Neural cell (in vitro differentiated cells): ENCODE measurements at regions not wholly inside any gene's neighbourhood (a gene's known extent, or its start where the extent isn't known, plus 50 kb on each side); places are given as distances from the start of the nearest gene placed in this dataset.

Source experiments
- H2AFZ ChIP-seq: fragments of 200-600, 300-800 bp; sonication (generic), shearing (Covaris generic); 2 replicates; pipeline ENCODE4 v1.6.0; 2014; ENCODE audit warnings: low read depth, mild to moderate bottlenecking, antibody characterized with exemption, low read length, moderate library complexity
- H3F3A ChIP-seq: fragments of 200-600 bp; shearing (Covaris generic); 2 replicates; pipeline ENCODE4 v1.6.1; 2016; ENCODE audit warnings: mild to moderate bottlenecking, moderate library complexity, mixed read lengths, antibody characterized with exemption, low read length; ENCODE audit not compliant: insufficient read depth, poor library complexity, severe bottlenecking
- H3K27ac ChIP-seq: fragments of 200-600, 300-800 bp; sonication (generic), shearing (Covaris generic); 2 replicates; pipeline ENCODE4 v1.5.1; 2014; ENCODE audit warnings: mild to moderate bottlenecking, low read length, moderate library complexity
- H3K27me3 ChIP-seq: fragments of 300-800, 200-600 bp; sonication (generic), shearing (Covaris generic); 2 replicates; pipeline ENCODE4 v1.6.0; 2014; ENCODE audit warnings: mild to moderate bottlenecking, low read depth, low read length, moderate library complexity; ENCODE audit not compliant: insufficient read depth
- H3K36me3 ChIP-seq: fragments of 300-800, 200-600 bp; sonication (generic), shearing (Covaris generic); 2 replicates; pipeline ENCODE4 v1.5.1; 2014; ENCODE audit warnings: mild to moderate bottlenecking, antibody characterized with exemption, low read length, moderate library complexity; ENCODE audit not compliant: insufficient read depth
- H3K4me2 ChIP-seq: fragments of 300-800, 200-600 bp; sonication (generic), shearing (Covaris generic); 2 replicates; pipeline ENCODE4 v1.6.0; 2014; ENCODE audit warnings: mild to moderate bottlenecking, low read length
- H3K4me3 ChIP-seq: fragments of 300-800, 200-600 bp; sonication (generic), shearing (Covaris generic); 2 replicates; pipeline ENCODE4 v1.5.1; 2014; ENCODE audit warnings: mild to moderate bottlenecking, low read length, moderate library complexity
- H3K79me2 ChIP-seq: fragments of 200-600 bp; shearing (Covaris generic); replicated peaks from 2 replicates; pipeline ENCODE4 v1.6.0; 2014; ENCODE audit warnings: mild to moderate bottlenecking, low read length, moderate library complexity; ENCODE audit not compliant: insufficient read depth
- H3K9ac ChIP-seq: fragments of 300-800, 200-600 bp; sonication (generic), shearing (Covaris generic); 2 replicates; pipeline ENCODE4 v1.6.1; 2016; ENCODE audit warnings: mild to moderate bottlenecking, low read length, mixed read lengths
- H3K9me2 ChIP-seq: fragments of 200-600 bp; shearing (Covaris generic); 2 replicates; pipeline ENCODE4 v1.6.1; 2016; ENCODE audit warnings: mild to moderate bottlenecking, low read length, mixed read lengths; ENCODE audit not compliant: insufficient read depth
- H3K9me3 ChIP-seq: fragments of 200-600, 300-800 bp; sonication (generic), shearing (Covaris generic); 2 replicates; pipeline ENCODE4 v1.6.1; 2016; ENCODE audit warnings: mild to moderate bottlenecking, mixed run types, low read length, moderate library complexity, mixed read lengths
- H4K20me1 ChIP-seq: fragments of 200-600 bp; shearing (Covaris generic); 2 replicates; pipeline ENCODE4 v1.6.1; 2016; ENCODE audit warnings: mild to moderate bottlenecking, mixed run types; ENCODE audit not compliant: insufficient read depth
- CTCF ChIP-seq: fragments of 450-650 bp; IDR thresholded peaks from 2 replicates; pipeline ENCODE4 v1.5.1; 2014; ENCODE audit warnings: antibody characterized with exemption, mild to moderate bottlenecking, moderate library complexity; ENCODE audit not compliant: poor library complexity, severe bottlenecking
- EP300 ChIP-seq: fragments of 450-650 bp; conservative IDR thresholded peaks from 2 replicates; pipeline ENCODE4 v1.6.1; 2014; ENCODE audit warnings: antibody characterized with exemption, mild to moderate bottlenecking, moderate library complexity; ENCODE audit not compliant: poor library complexity, severe bottlenecking
- EZH2 ChIP-seq: fragments of 200-600, 300-800 bp; shearing (Covaris generic), sonication (generic); IDR thresholded peaks from 2 replicates; pipeline ENCODE4 v1.6.1; 2014; ENCODE audit warnings: antibody characterized with exemption, low read length, borderline replicate concordance, mild to moderate bottlenecking; ENCODE audit not compliant: insufficient read depth, poor library complexity, severe bottlenecking
- MXI1 ChIP-seq: fragments of 450-650 bp; conservative IDR thresholded peaks from 2 replicates; pipeline ENCODE4 v1.6.1; 2014; ENCODE audit warnings: antibody characterized with exemption, mild to moderate bottlenecking; ENCODE audit not compliant: poor library complexity, severe bottlenecking
- POLR2AphosphoS5 ChIP-seq: IDR thresholded peaks from 2 replicates; pipeline ENCODE4 v1.6.1; 2012
- RAD21 ChIP-seq: fragments of 450-650 bp; conservative IDR thresholded peaks from 2 replicates; pipeline ENCODE4 v1.6.1; 2014; ENCODE audit warnings: antibody characterized with exemption, mild to moderate bottlenecking, moderate library complexity
- REST ChIP-seq: IDR thresholded peaks from 2 replicates; pipeline ENCODE4 v1.6.1; 2012; ENCODE audit warnings: borderline replicate concordance
- SMC3 ChIP-seq: fragments of 450-650 bp; conservative IDR thresholded peaks from 2 replicates; pipeline ENCODE4 v1.6.1; 2014; ENCODE audit warnings: antibody characterized with exemption, mild to moderate bottlenecking, moderate library complexity; ENCODE audit not compliant: poor library complexity
- TAF1 ChIP-seq: IDR thresholded peaks from 2 replicates; pipeline ENCODE4 v1.6.1; 2012; ENCODE audit warnings: low read depth

GRCh38 chr10:3895045-3895631, 110.1 kb upstream of the KLF6 start:
- no peak overlapping the region for H3K27ac ChIP-seq
- H3K4me2 ChIP-seq, result no peak overlapping the region
- H3K9me3 ChIP-seq, result no peaks in the 10 kb centered on the region
- no peaks in the 10 kb centered on the region for H3F3A ChIP-seq
- no peak overlapping the region for H3K4me3 ChIP-seq
- TF ChIP-seq TAF1 (no peak), CTCF (no peak), POLR2AphosphoS5 (no peak), MXI1 (no peak), SMC3 (no peak), RAD21 (no peak), EZH2 (no peak), REST (no peak), EP300 (no peak)
- H4K20me1 ChIP-seq, result no peaks in the 10 kb centered on the region
- no peak overlapping the region for H3K9ac ChIP-seq
- no peaks in the 10 kb centered on the region for H3K79me2 ChIP-seq
- H2AFZ ChIP-seq, result no peak overlapping the region
- H3K36me3 ChIP-seq, result no peaks in the 10 kb centered on the region
- no peaks in the 10 kb centered on the region for H3K9me2 ChIP-seq
- no peaks in the 10 kb centered on the region for H3K27me3 ChIP-seq

- Histone ChIP-seq H3K4me2 (no peak overlapping the region), H3K79me2 (no peaks in the 10 kb centered on the region), H3K27me3 (no peaks in the 10 kb centered on the region), H2AFZ (no peak overlapping the region), H3F3A (no peaks in the 10 kb centered on the region), H3K9me3 (no peaks in the 10 kb centered on the region), H3K4me3 (no peak overlapping the region), H3K9ac (no peak overlapping the region), H3K27ac (no peak overlapping the region), H3K9me2 (no peaks in the 10 kb centered on the region), H4K20me1 (no peaks in the 10 kb centered on the region), H3K36me3 (no peaks in the 10 kb centered on the region)
- TF ChIP-seq MXI1, result no peak
- TF ChIP-seq RAD21, result no peak
- TF ChIP-seq REST, result no peak
- TF ChIP-seq POLR2AphosphoS5, result no peak
- TF ChIP-seq EZH2, result no peak
- TF ChIP-seq TAF1, result no peak
- TF ChIP-seq SMC3, result no peak
- TF ChIP-seq EP300, result no peak
- no peak for TF ChIP-seq CTCF
Measured at GRCh38 chr10:3893901-3894563, 109.0 kb upstream of the KLF6 start.
